H9 (cell line): ENCODE measurements at regions not wholly inside any gene's neighbourhood (a gene's known extent, or its start where the extent isn't known, plus 50 kb on each side); places are given as distances from the start of the nearest gene placed in this dataset.
A peak's percentile ranks its signal among the peaks of the same experiment; 100 is the strongest.

ENCODE experiments used
- DNase-seq: peaks from one replicate; pipeline ENCODE4 v3.0.0-alpha.2; 2017
- H2AFZ ChIP-seq: one replicate; pipeline ENCODE4 v1.6.1; 2013; ENCODE audit warnings: mild to moderate bottlenecking, low read length, control low read depth, moderate library complexity
- H2AK5ac ChIP-seq: 2 replicates; pipeline ENCODE4 v1.6.1; 2013; ENCODE audit warnings: low read length, control low read depth, mixed read lengths; ENCODE audit not compliant: insufficient read length
- H2BK120ac ChIP-seq: one replicate; pipeline ENCODE4 v1.6.1; 2013; ENCODE audit warnings: low read depth, mild to moderate bottlenecking, low read length, control low read depth, inconsistent platforms; ENCODE audit not compliant: poor library complexity, severe bottlenecking
- H2BK12ac ChIP-seq: 2 replicates; pipeline ENCODE4 v1.6.1; 2013; ENCODE audit warnings: low read length, control low read depth, mixed read lengths, low read depth; ENCODE audit not compliant: insufficient read length
- H2BK15ac ChIP-seq: 2 replicates; pipeline ENCODE4 v1.6.1; 2013; ENCODE audit warnings: low read depth, low read length, control low read depth
- H2BK20ac ChIP-seq: one replicate; pipeline ENCODE4 v1.6.1; 2013; ENCODE audit warnings: low read depth, mild to moderate bottlenecking, low read length, control low read depth, inconsistent platforms; ENCODE audit not compliant: poor library complexity, severe bottlenecking
- H2BK5ac ChIP-seq: 2 replicates; pipeline ENCODE4 v1.6.1; 2013; ENCODE audit warnings: low read length, control low read depth, mixed read lengths; ENCODE audit not compliant: insufficient read length
- H3K14ac ChIP-seq: 2 replicates; pipeline ENCODE4 v1.6.1; 2013; ENCODE audit warnings: low read length, control low read depth; ENCODE audit not compliant: insufficient read depth
- H3K18ac ChIP-seq: 2 replicates; pipeline ENCODE4 v1.6.1; 2013; ENCODE audit warnings: low read depth, mild to moderate bottlenecking, mixed read lengths, low read length, control low read depth; ENCODE audit not compliant: insufficient read length
- H3K23ac ChIP-seq: 2 replicates; pipeline ENCODE4 v1.6.1; 2013; ENCODE audit warnings: low read length, control low read depth, mixed read lengths, low read depth; ENCODE audit not compliant: insufficient read length
- H3K23me2 ChIP-seq: 2 replicates; pipeline ENCODE4 v1.6.1; 2013; ENCODE audit warnings: low read depth, mild to moderate bottlenecking, mixed read lengths, low read length, control low read depth; ENCODE audit not compliant: insufficient read length, poor library complexity, severe bottlenecking
- H3K27ac ChIP-seq: 2 replicates; pipeline ENCODE4 v1.5.1; 2013; ENCODE audit warnings: low read length, control low read depth, mixed read lengths, low read depth; ENCODE audit not compliant: insufficient read length
- H3K27me3 ChIP-seq: 2 replicates; pipeline ENCODE4 v1.6.1; 2013; ENCODE audit warnings: low read length, control low read depth, inconsistent platforms; ENCODE audit not compliant: insufficient read depth
- H3K4ac ChIP-seq: 2 replicates; pipeline ENCODE4 v1.6.1; 2013; ENCODE audit warnings: low read depth, mild to moderate bottlenecking, control low read depth, inconsistent platforms, low read length, moderate library complexity
- H3K4me1 ChIP-seq: 2 replicates; pipeline ENCODE4 v1.6.1; 2013; ENCODE audit warnings: low read length, control low read depth, inconsistent platforms; ENCODE audit not compliant: insufficient read depth
- H3K4me2 ChIP-seq: 2 replicates; pipeline ENCODE4 v1.6.1; 2013; ENCODE audit warnings: low read length, control low read depth, mixed read lengths; ENCODE audit not compliant: insufficient read length, insufficient read depth
- H3K56ac ChIP-seq: 2 replicates; pipeline ENCODE4 v1.6.1; 2013; ENCODE audit warnings: low read depth, mild to moderate bottlenecking, mixed read lengths, low read length, control low read depth; ENCODE audit not compliant: insufficient read length
- H3K79me1 ChIP-seq: 2 replicates; pipeline ENCODE4 v1.6.1; 2013; ENCODE audit warnings: low read depth, mild to moderate bottlenecking, moderate library complexity, low read length, control low read depth, inconsistent platforms; ENCODE audit not compliant: insufficient read depth, poor library complexity, severe bottlenecking
- H3K79me2 ChIP-seq: 2 replicates; pipeline ENCODE4 v1.6.1; 2013; ENCODE audit warnings: low read length, control low read depth, inconsistent platforms; ENCODE audit not compliant: insufficient read depth
- H3K9ac ChIP-seq: 2 replicates; pipeline ENCODE4 v1.6.1; 2013; ENCODE audit warnings: low read length, control low read depth, mixed read lengths; ENCODE audit not compliant: insufficient read length; ENCODE audit errors: extremely low read depth
- H3K9me3 ChIP-seq: one replicate; pipeline ENCODE4 v1.6.1; 2013; ENCODE audit warnings: low read depth, low read length, inconsistent platforms; ENCODE audit not compliant: control insufficient read depth
- H3T11ph ChIP-seq: one replicate; pipeline ENCODE4 v1.6.1; 2013; ENCODE audit warnings: mild to moderate bottlenecking, low read length, control low read depth, inconsistent platforms
- H4K20me1 ChIP-seq: one replicate; pipeline ENCODE4 v1.6.1; 2013; ENCODE audit not compliant: control insufficient read depth, insufficient read length, insufficient read depth
- H4K5ac ChIP-seq: 2 replicates; pipeline ENCODE4 v1.6.1; 2013; ENCODE audit warnings: low read depth, mild to moderate bottlenecking, mixed read lengths, low read length, control low read depth; ENCODE audit not compliant: insufficient read length
- H4K8ac ChIP-seq: replicated peaks from 2 replicates; pipeline ENCODE4 v1.6.1; 2013; ENCODE audit warnings: low read length, control low read depth, mixed read lengths, low read depth; ENCODE audit not compliant: insufficient read length
- H4K91ac ChIP-seq: 2 replicates; pipeline ENCODE4 v1.6.1; 2013; ENCODE audit warnings: low read depth, mild to moderate bottlenecking, moderate library complexity, mixed read lengths, low read length, control low read depth; ENCODE audit not compliant: insufficient read length
- H3K27ac Mint-ChIP-seq, 3 experiments: 2 replicates in 2 of 3; 3 replicates in 1 of 3; pipeline ENCODE4 v1.8.0; 2020 to 2021; ENCODE audit warnings: mixed read lengths in 3 of 3, mild to moderate bottlenecking in 1 of 3, moderate library complexity in 1 of 3
- H3K27me3 Mint-ChIP-seq: 2 replicates; pipeline ENCODE4 v1.8.0; 2021; ENCODE audit warnings: low read depth, mild to moderate bottlenecking, moderate library complexity, mixed read lengths
- H3K36me3 Mint-ChIP-seq, 3 experiments: 2 replicates in 2 of 3; 3 replicates in 1 of 3; pipeline ENCODE4 v1.8.0; 2020 to 2021; ENCODE audit warnings: low read depth in 3 of 3, mixed read lengths in 3 of 3; ENCODE audit not compliant: insufficient read depth in 1 of 3
- H3K4me1 Mint-ChIP-seq, 2 experiments: 2 replicates each; pipeline ENCODE4 v1.8.0; 2020; ENCODE audit warnings: mixed read lengths in 2 of 2
- H3K4me3 Mint-ChIP-seq, 2 experiments: 2 replicates in 1 of 2; 3 replicates in 1 of 2; pipeline ENCODE4 v1.8.0; 2020 to 2021; ENCODE audit warnings: mild to moderate bottlenecking in 2 of 2, mixed read lengths in 2 of 2, moderate library complexity in 1 of 2
- H3K9me3 Mint-ChIP-seq, 2 experiments: 2 replicates in 1 of 2; 3 replicates in 1 of 2; pipeline ENCODE4 v1.8.0; 2020; ENCODE audit warnings: mild to moderate bottlenecking in 2 of 2, mixed read lengths in 2 of 2, moderate library complexity in 1 of 2
- CTCF ChIP-seq: fragments of 200-600 bp; sonication (generic); conservative IDR thresholded peaks from 3 replicates; pipeline ENCODE4 v1.8.0; 2021; ENCODE audit warnings: antibody characterized with exemption, mild to moderate bottlenecking
- WGBS: extraction: QIAGEN DNeasy Blood & Tissue Kit; methylation state at CpG from one replicate; pipeline ENCODE4 v1.1.7; 2013; ENCODE audit warnings: missing lambda C conversion rate, low lambda C conversion rate, mixed read lengths; ENCODE audit not compliant: insufficient read length; ENCODE audit errors: extremely low coverage; 5-methylcytosine and 5-hydroxymethylcytosine counted together

GRCh38 chr4:128451270-128451905 is 163.8 kb upstream of the PGRMC2 start:
- H2AK5ac ChIP-seq: no peak overlapping the region
- H4K8ac ChIP-seq: no peak overlapping the region
- H3K79me2 ChIP-seq: no peaks in the 10 kb centered on the region
- DNase-seq: no peak
- Mint-ChIP-seq H3K27ac (peak overlapping the region in 1 of 3 experiments; percentile 77; a peak in 1 of 7 replicates), H3K27me3 (no peaks in the 10 kb centered on the region), H3K4me1 (peaks cover 6 to 10% of the 10 kb centered on the region in 2 experiments), H3K9me3 (no peaks in the 10 kb centered on the region), H3K4me3 (no peak overlapping the region), H3K36me3 (no peaks in the 10 kb centered on the region)
- H2BK20ac ChIP-seq: no peak overlapping the region
- WGBS: no CpG with 5 or more reads among the region's 7 CpGs
- TF ChIP-seq CTCF: no peak
- H3K4ac ChIP-seq: no peak overlapping the region
- H3K27ac ChIP-seq: no peak overlapping the region
- 0 out of 2 replicates have a peak, but pooled peaks cover 3% of the 10 kb centered on the region for H3K4me1 ChIP-seq
- no peak overlapping the region for H3K18ac ChIP-seq
- no peak overlapping the region for H3K23ac ChIP-seq
- no peak overlapping the region for H3K9ac ChIP-seq
- H4K20me1 ChIP-seq: no peaks in the 10 kb centered on the region
- H2BK15ac ChIP-seq: no peak overlapping the region
- H3K4me2 ChIP-seq: no peak overlapping the region
- no peak overlapping the region for H2AFZ ChIP-seq
- H3T11ph ChIP-seq: no peak overlapping the region
- H3K56ac ChIP-seq: no peak overlapping the region
- no peaks in the 10 kb centered on the region for H3K79me1 ChIP-seq
- H3K27me3 ChIP-seq: no peaks in the 10 kb centered on the region
- H3K14ac ChIP-seq: no peak overlapping the region
- no peak overlapping the region for H2BK12ac ChIP-seq
- no peaks in the 10 kb centered on the region for H3K23me2 ChIP-seq
- no peak overlapping the region for H2BK120ac ChIP-seq
- H4K91ac ChIP-seq: no peak overlapping the region
- H2BK5ac ChIP-seq: no peak overlapping the region
- H3K9me3 ChIP-seq: no peaks in the 10 kb centered on the region
- no peak overlapping the region for H4K5ac ChIP-seq
